Smooth muscle cell (in vitro differentiated cells): ENCODE measurements at regions not wholly inside any gene's neighbourhood (a gene's known extent, or its start where the extent isn't known, plus 50 kb on each side); places are given as distances from the start of the nearest gene placed in this dataset.

ENCODE experiments used
- DNase-seq: peaks from one replicate; lab custom pipeline; 2025; ENCODE audit not compliant: unreplicated experiment; lab: John Stamatoyannopoulos, UW
- H2AFZ ChIP-seq: fragments of 200-600 bp; sonication (generic); 2 replicates; pipeline ENCODE4 v1.6.0; 2016; ENCODE audit warnings: antibody characterized with exemption, low read depth, mild to moderate bottlenecking
- H3F3A ChIP-seq: fragments of 200-600 bp; sonication (generic); 2 replicates; pipeline ENCODE4 v1.6.0; 2017; ENCODE audit warnings: antibody characterized with exemption, low read depth
- H3K27ac ChIP-seq: fragments of 200-600 bp; sonication (generic); 2 replicates; pipeline ENCODE4 v1.5.1; 2016; ENCODE audit warnings: low read depth, mild to moderate bottlenecking
- H3K27me3 ChIP-seq: fragments of 200-600 bp; sonication (generic); 2 replicates; pipeline ENCODE4 v1.6.1; 2016; ENCODE audit warnings: low read depth, mild to moderate bottlenecking
- H3K36me3 ChIP-seq: fragments of 200-600 bp; sonication (generic); 2 replicates; pipeline ENCODE4 v1.5.1; 2016; ENCODE audit warnings: low read depth
- H3K4me1 ChIP-seq: fragments of 200-600 bp; sonication (generic); 2 replicates; pipeline ENCODE4 v1.5.1; 2016; ENCODE audit warnings: low read depth
- H3K4me2 ChIP-seq: fragments of 200-600 bp; sonication (generic); 2 replicates; pipeline ENCODE4 v1.6.0; 2016; ENCODE audit warnings: mild to moderate bottlenecking
- H3K4me3 ChIP-seq: fragments of 200-600 bp; sonication (generic); 2 replicates; pipeline ENCODE4 v1.5.1; 2016; ENCODE audit warnings: mild to moderate bottlenecking
- H3K79me2 ChIP-seq: fragments of 200-600 bp; sonication (generic); 2 replicates; pipeline ENCODE4 v1.6.0; 2016; ENCODE audit warnings: low read depth, mild to moderate bottlenecking
- H3K9ac ChIP-seq: fragments of 200-600 bp; sonication (generic); 2 replicates; pipeline ENCODE4 v1.6.0; 2016; ENCODE audit warnings: low read depth
- H3K9me3 ChIP-seq: fragments of 200-600 bp; sonication (generic); replicated peaks from 2 replicates; pipeline ENCODE4 v1.5.1; 2016; ENCODE audit warnings: low read depth
- H4K20me1 ChIP-seq: fragments of 200-600 bp; sonication (generic); 2 replicates; pipeline ENCODE4 v1.6.0; 2016; ENCODE audit warnings: low read depth
- CTCF ChIP-seq: fragments of 200-600 bp; sonication (generic); IDR thresholded peaks from 2 replicates; pipeline ENCODE4 v1.5.1; 2017; ENCODE audit warnings: borderline replicate concordance, mild to moderate bottlenecking, antibody characterized with exemption; ENCODE audit not compliant: insufficient read depth, poor library complexity, severe bottlenecking
- WGBS: methylation state at CpG from one replicate; pipeline ENCODE4 v1.1.7; 2016; ENCODE audit warnings: low lambda C conversion rate; 5-methylcytosine and 5-hydroxymethylcytosine counted together

DNA sequence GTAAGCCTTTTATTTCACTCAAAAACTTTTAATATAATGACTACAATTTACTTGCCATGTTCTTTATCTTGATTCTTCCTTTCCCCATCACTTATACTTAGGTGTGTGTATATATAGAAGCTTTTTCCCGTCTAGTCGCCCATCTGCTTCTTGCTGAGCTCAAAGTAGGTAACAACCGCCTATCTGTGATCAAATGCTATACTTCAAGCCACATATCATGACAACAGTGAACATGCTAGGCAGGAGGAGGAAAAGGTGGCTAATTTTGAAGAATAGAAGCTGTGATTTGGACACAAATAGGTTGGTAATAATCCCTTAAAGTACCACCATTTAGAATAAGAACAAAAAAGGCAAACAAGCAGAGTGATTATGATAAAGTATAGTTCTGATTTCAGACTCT, 367.3 kb upstream of the CHRM2 start:
- H3K4me2 ChIP-seq, result no peak overlapping the region
- H3K36me3 ChIP-seq, result no peaks in the 10 kb centered on the region
- no peaks in the 10 kb centered on the region for H3K79me2 ChIP-seq
- no peak for TF ChIP-seq CTCF
- H2AFZ ChIP-seq, result no peak overlapping the region
- H3K4me3 ChIP-seq, result no peak overlapping the region
- H4K20me1 ChIP-seq, result no peaks in the 10 kb centered on the region
- H3K9me3 ChIP-seq, result no peaks in the 10 kb centered on the region
- H3F3A ChIP-seq, result no peaks in the 10 kb centered on the region
- H3K4me1 ChIP-seq, result no peaks in the 10 kb centered on the region
- H3K27ac ChIP-seq, result no peak overlapping the region
- 97% methylated on average over 3 of the region's 3 CpGs for WGBS
- no peaks in the 10 kb centered on the region for H3K27me3 ChIP-seq
- DNase-seq, result no peak
- H3K9ac ChIP-seq, result no peak overlapping the region

- no peak overlapping the region for H3K9ac ChIP-seq
- H3K79me2 ChIP-seq, result no peaks in the 10 kb centered on the region
- DNase-seq, result no peak
- H3F3A ChIP-seq, result no peaks in the 10 kb centered on the region
- 75% methylated on average over 2 of the region's 2 CpGs for WGBS
- TF ChIP-seq CTCF, result no peak
- no peaks in the 10 kb centered on the region for H3K36me3 ChIP-seq
- H3K4me1 ChIP-seq, result no peaks in the 10 kb centered on the region
- no peak overlapping the region for H2AFZ ChIP-seq
- H4K20me1 ChIP-seq, result no peaks in the 10 kb centered on the region
- no peak overlapping the region for H3K27ac ChIP-seq
- no peaks in the 10 kb centered on the region for H3K9me3 ChIP-seq
- H3K4me2 ChIP-seq, result no peak overlapping the region
- H3K4me3 ChIP-seq, result no peak overlapping the region
- no peaks in the 10 kb centered on the region for H3K27me3 ChIP-seq
Observed at GRCh38 chr7:136496551-136496950, 371.9 kb upstream of the CHRM2 start.

GRCh38 chr7:136495081-136495480, 373.4 kb upstream of the CHRM2 start:
- no peaks in the 10 kb centered on the region for H3F3A ChIP-seq
- no peak overlapping the region for H3K4me3 ChIP-seq
- no peak overlapping the region for H2AFZ ChIP-seq
- no peak overlapping the region for H3K27ac ChIP-seq
- no peaks in the 10 kb centered on the region for H3K9me3 ChIP-seq
- no peak overlapping the region for H3K4me2 ChIP-seq
- H3K9ac ChIP-seq, result no peak overlapping the region
- no peak for DNase-seq
- H4K20me1 ChIP-seq, result no peaks in the 10 kb centered on the region
- H3K79me2 ChIP-seq, result no peaks in the 10 kb centered on the region
- WGBS, result 84% methylated on average over 4 of the region's 4 CpGs
- H3K36me3 ChIP-seq, result no peaks in the 10 kb centered on the region
- no peaks in the 10 kb centered on the region for H3K4me1 ChIP-seq
- TF ChIP-seq CTCF, result no peak
- H3K27me3 ChIP-seq, result no peaks in the 10 kb centered on the region

DNA sequence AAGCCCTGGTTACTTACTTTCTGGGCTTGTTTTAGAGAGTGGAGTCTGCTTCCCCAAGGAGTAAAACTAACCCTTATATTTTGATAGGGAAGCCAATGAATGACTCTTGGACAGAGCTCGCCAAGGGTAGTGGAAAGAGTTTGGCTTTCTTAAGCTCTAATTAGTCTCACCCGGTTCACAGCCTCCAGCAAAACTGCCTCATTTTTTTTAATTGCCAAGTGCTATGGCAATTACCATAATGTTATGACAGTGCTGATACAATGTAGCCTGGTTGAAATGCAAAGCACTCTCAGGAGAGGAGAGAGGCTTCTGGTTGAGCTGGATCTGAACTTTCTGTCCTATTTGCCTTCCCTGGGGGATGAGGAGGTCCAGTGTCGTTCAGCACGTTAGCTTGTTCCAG, 376.1 kb upstream of the CHRM2 start:
- no peaks in the 10 kb centered on the region for H3K4me1 ChIP-seq
- H3K36me3 ChIP-seq, result no peaks in the 10 kb centered on the region
- H3K9ac ChIP-seq, result no peak overlapping the region
- DNase-seq, result no peak
- H4K20me1 ChIP-seq, result no peaks in the 10 kb centered on the region
- no peaks in the 10 kb centered on the region for H3K79me2 ChIP-seq
- H3K9me3 ChIP-seq, result no peaks in the 10 kb centered on the region
- H3K27ac ChIP-seq, result no peak overlapping the region
- no peak overlapping the region for H2AFZ ChIP-seq
- 89% methylated on average over 4 of the region's 4 CpGs for whole genome bisulfite sequencing
- no peak overlapping the region for H3K4me3 ChIP-seq
- no peak for TF ChIP-seq CTCF
- no peaks in the 10 kb centered on the region for H3K27me3 ChIP-seq
- H3K4me2 ChIP-seq, result no peak overlapping the region
- no peaks in the 10 kb centered on the region for H3F3A ChIP-seq
